Endodermal cell (in vitro differentiated cells): ENCODE measurements at regions not wholly inside any gene's neighbourhood (a gene's known extent, or its start where the extent isn't known, plus 50 kb on each side); places are given as distances from the start of the nearest gene placed in this dataset.

Source experiments
- DNase-seq: peaks from one replicate; pipeline ENCODE4 v3.0.0-alpha.2; 2017
- H3K27ac ChIP-seq: 2 replicates; pipeline ENCODE4 v1.5.1; 2013; ENCODE audit warnings: mild to moderate bottlenecking, low read depth, low read length, moderate library complexity
- H3K27me3 ChIP-seq: 2 replicates; pipeline ENCODE4 v1.6.1; 2013; ENCODE audit warnings: mild to moderate bottlenecking, low read length, moderate library complexity; ENCODE audit not compliant: insufficient read depth, control insufficient read depth, poor library complexity, severe bottlenecking
- H3K36me3 ChIP-seq: 2 replicates; pipeline ENCODE4 v1.7.0; 2013; ENCODE audit warnings: mild to moderate bottlenecking, low read length, moderate library complexity; ENCODE audit not compliant: control insufficient read depth, insufficient read depth
- H3K4me1 ChIP-seq: one replicate; pipeline ENCODE4 v1.7.0; 2013; ENCODE audit warnings: low read length; ENCODE audit not compliant: control insufficient read depth, insufficient read depth
- H3K4me3 ChIP-seq: 2 replicates; pipeline ENCODE4 v1.5.1; 2013; ENCODE audit warnings: mild to moderate bottlenecking, low read length, moderate library complexity
- H3K9ac ChIP-seq: 2 replicates; pipeline ENCODE4 v1.6.1; 2013; ENCODE audit warnings: mild to moderate bottlenecking, low read length, moderate library complexity; ENCODE audit not compliant: poor library complexity, severe bottlenecking; ENCODE audit errors: extremely low read depth
- H3K9me3 ChIP-seq: 2 replicates; pipeline ENCODE4 v1.6.1; 2013; ENCODE audit warnings: mild to moderate bottlenecking, low read length, moderate library complexity; ENCODE audit not compliant: control insufficient read depth
- H3K27ac Mint-ChIP-seq: 2 replicates; pipeline ENCODE4 v1.8.0; 2020; ENCODE audit warnings: mixed read lengths
- H3K27me3 Mint-ChIP-seq: 2 replicates; pipeline ENCODE4 v1.8.0; 2021; ENCODE audit warnings: mild to moderate bottlenecking, mixed read lengths; ENCODE audit not compliant: insufficient read depth
- H3K36me3 Mint-ChIP-seq: 2 replicates; pipeline ENCODE4 v1.8.0; 2020; ENCODE audit warnings: low read depth, mixed read lengths
- H3K4me1 Mint-ChIP-seq: 2 replicates; pipeline ENCODE4 v1.8.0; 2020; ENCODE audit warnings: mixed read lengths
- H3K4me3 Mint-ChIP-seq: 2 replicates; pipeline ENCODE4 v1.8.0; 2020; ENCODE audit warnings: mild to moderate bottlenecking, moderate library complexity, mixed read lengths
- H3K9me3 Mint-ChIP-seq: 2 replicates; pipeline ENCODE4 v1.8.0; 2020; ENCODE audit warnings: mild to moderate bottlenecking, mixed read lengths
- CTCF ChIP-seq: fragments of 200-600 bp; sonication (generic); conservative IDR thresholded peaks from 2 replicates; pipeline ENCODE4 v1.5.0; 2021; ENCODE audit warnings: antibody characterized with exemption, mild to moderate bottlenecking
- WGBS, 2 experiments: methylation state at CpG; one replicate each; pipeline versions ENCODE4 v1.1.5 to v1.1.7; 2013; ENCODE audit warnings: missing lambda C conversion rate in 2 of 2, mixed read lengths in 1 of 2; ENCODE audit not compliant: insufficient coverage in 1 of 2, insufficient read length in 1 of 2; 5-methylcytosine and 5-hydroxymethylcytosine counted together

GRCh38 chr4:10200869-10201268 is 84.3 kb upstream of the WDR1 start:
- Histone ChIP-seq H3K9ac (no peak overlapping the region), H3K27me3 (peaks cover 14% of the 10 kb centered on the region), H3K27ac (no peak overlapping the region), H3K4me1 (no peaks in the 10 kb centered on the region), H3K4me3 (no peak overlapping the region), H3K9me3 (no peaks in the 10 kb centered on the region), H3K36me3 (no peaks in the 10 kb centered on the region)
- no peaks in the 10 kb centered on the region for H3K36me3 Mint-ChIP-seq
- peaks cover 10% of the 10 kb centered on the region for H3K4me1 Mint-ChIP-seq
- no peak overlapping the region for H3K27ac Mint-ChIP-seq
- H3K27me3 Mint-ChIP-seq, result peaks cover 14% of the 10 kb centered on the region
- WGBS, 2 experiments, result 61 to 90% methylated on average over 2 to 3 of the region's 3 CpGs
- no peaks in the 10 kb centered on the region for H3K9me3 Mint-ChIP-seq
- no peak overlapping the region for H3K4me3 Mint-ChIP-seq
- TF ChIP-seq CTCF, result no peak
- no peak for DNase-seq

- Mint-ChIP-seq H3K27ac (no peak overlapping the region), H3K36me3 (no peaks in the 10 kb centered on the region), H3K27me3 (peaks cover 18% of the 10 kb centered on the region)
Measured at GRCh38 chr4:10198365-10198764, 81.8 kb upstream of the WDR1 start.

GRCh38 chr4:10197952-10198351 is 81.4 kb upstream of the WDR1 start:
- H3K4me1 Mint-ChIP-seq, result peaks cover 10% of the 10 kb centered on the region
- H3K36me3 Mint-ChIP-seq, result no peaks in the 10 kb centered on the region
- Histone ChIP-seq H3K27me3 (peaks cover 25% of the 10 kb centered on the region), H3K4me3 (no peak overlapping the region), H3K9ac (no peak overlapping the region), H3K4me1 (no peaks in the 10 kb centered on the region), H3K36me3 (no peaks in the 10 kb centered on the region), H3K27ac (no peak overlapping the region), H3K9me3 (no peaks in the 10 kb centered on the region)
- H3K4me3 Mint-ChIP-seq, result no peak overlapping the region
- no peak overlapping the region for H3K27ac Mint-ChIP-seq
- H3K9me3 Mint-ChIP-seq, result no peaks in the 10 kb centered on the region
- WGBS, 2 experiments, result 94 to 95% methylated on average over 5 to 7 of the region's 7 CpGs
- DNase-seq, result no peak
- peaks cover 22% of the 10 kb centered on the region for H3K27me3 Mint-ChIP-seq
- TF ChIP-seq CTCF, result no peak

More at GRCh38 chr4:10198365-10198764, 81.8 kb upstream of the WDR1 start:
- H3K4me3 ChIP-seq, result no peak overlapping the region
- H3K27ac ChIP-seq, result no peak overlapping the region
- Mint-ChIP-seq H3K9me3 (no peaks in the 10 kb centered on the region), H3K4me3 (no peak overlapping the region), H3K4me1 (peaks cover 10% of the 10 kb centered on the region)
- H3K36me3 ChIP-seq, result no peaks in the 10 kb centered on the region
- no peaks in the 10 kb centered on the region for H3K9me3 ChIP-seq
- H3K4me1 ChIP-seq, result no peaks in the 10 kb centered on the region
- no peak overlapping the region for H3K9ac ChIP-seq
- WGBS, 2 experiments, result 76 to 90% methylated on average over 5 to 6 of the region's 6 CpGs
- no peak for TF ChIP-seq CTCF
- H3K27me3 ChIP-seq, result peaks cover 21% of the 10 kb centered on the region
- DNase-seq, result peak; percentile 55
